Heart right ventricle (tissue), 16 donors: ENCODE measurements at regions not wholly inside any gene's neighbourhood (a gene's known extent, or its start where the extent isn't known, plus 50 kb on each side); places are given as distances from the start of the nearest gene placed in this dataset.

ENCODE experiments used
- ATAC-seq, 8 donors: fragments of 200-7000 bp; cut with Tn5 transposase; one replicate each; pipeline ENCODE4 v1.9.1; 2020; ENCODE audit warnings: mild to moderate bottlenecking in 8 of 8, moderate library complexity in 8 of 8, moderate number of reproducible peaks in 1 of 8
- DNase-seq, 2 donors: peaks; one replicate each; pipeline ENCODE4 v3.0.0-alpha.2; 2020
- H3K27ac ChIP-seq, 10 donors: fragments of 200-600 bp; sonication (generic) in 2 of 10; one replicate each; pipeline versions ENCODE4 v1.5.0 to v1.8.0; 2020 to 2022; ENCODE audit warnings: mild to moderate bottlenecking in 3 of 10
- H3K27me3 ChIP-seq, 7 donors: fragments of 200-600 bp; one replicate each; pipeline ENCODE4 v1.8.0; 2021 to 2022; ENCODE audit warnings: mild to moderate bottlenecking in 2 of 7
- H3K36me3 ChIP-seq, 9 donors: fragments of 200-600 bp; sonication (generic) in 1 of 9; one replicate each; pipeline versions ENCODE4 v1.5.0 to v1.8.0; 2020 to 2022; ENCODE audit warnings: mild to moderate bottlenecking in 2 of 9
- H3K4me1 ChIP-seq, 9 donors: fragments of 200-600 bp; sonication (generic) in 1 of 9; one replicate each; pipeline versions ENCODE4 v1.5.0 to v1.8.0; 2020 to 2022; ENCODE audit warnings: mild to moderate bottlenecking in 4 of 9
- H3K4me3 ChIP-seq, 10 donors: fragments of 200-600 bp; sonication (generic) in 2 of 10; one replicate each; pipeline versions ENCODE4 v1.5.0 to v1.8.0; 2020 to 2022; ENCODE audit warnings: mild to moderate bottlenecking in 7 of 10, moderate library complexity in 2 of 10
- H3K9me3 ChIP-seq, 11 donors: fragments of 200-600 bp in 10 of 11; sonication (generic) in 2 of 11; one replicate each; pipeline versions ENCODE4 v1.5.0 to v1.8.0; 2013 to 2022; ENCODE audit warnings: mild to moderate bottlenecking in 2 of 11, control low read depth in 1 of 11, moderate library complexity in 1 of 11
- WGBS, 2 donors: extraction: QIAGEN DNeasy Blood & Tissue Kit; methylation state at CpG; one replicate each; pipeline ENCODE4 v1.1.7; 2013; ENCODE audit warnings: inconsistent platforms in 1 of 2; 5-methylcytosine and 5-hydroxymethylcytosine counted together
- intact Hi-C, 10 donors: fragments of 100-400 bp; cut with DNase I; formaldehyde crosslinking; loops; one replicate each; pipeline versions ENCODE4 v1.11.1 to v1.14.2; 2022
- TF ChIP-seq, protein P1 (sequence below), 9 donors: fragments of 200-600 bp; sonication (generic) in 2 of 9; IDR thresholded peaks; one replicate each; pipeline versions ENCODE4 v1.5.0 to v1.8.0; 2021 to 2022; ENCODE audit warnings: antibody characterized with exemption in 9 of 9, mild to moderate bottlenecking in 5 of 9, moderate library complexity in 1 of 9
- donor health status: Arrhythmogenic right ventricular cardiomyopathy.
- donor health status: ischemic (EF 13 %, LVEDD 7.1; RV severe dilation, severe dysfunction).
- donor health status: healthy with polysubstance abuse.
- donor health status: DM: no; HTN: yes; CAD: no.
- donor health status: DM: no; HTN: no; CAD: no.
- donor health status: ischemic (EF 25% LVEDD 6.9; RV normal size, moderate dysfunction).
- donor health status: ischemic (EF 25% LVEDD 5.7; RV mildly dilated, moderate dysfunction).
- donor health status: healthy.
- donor health status: DM: yes; HTN: yes; CAD: no.
- donor health status: Ischemic cardiomyopathy.
- donor health status: ischemic (EF 35%, LVEDD 5.7; RV mildly dilated, moderate dysfunction).
- donor health status: nonischemic (EF 11% LVEDD 7.7; RV severe dilation, severe dysfunction).
- donor health status: DM: yes; HTN: yes; CAD: no.
- donor health status: PGD.
- donor health status: ischemic (EF 29% LVEDD 5.4; RV normal size, mild dysfunction).
- donor health status: nonischemic (EF 23%, LVEDD 6.1; RV moderate dilation, normal function).

DNA sequence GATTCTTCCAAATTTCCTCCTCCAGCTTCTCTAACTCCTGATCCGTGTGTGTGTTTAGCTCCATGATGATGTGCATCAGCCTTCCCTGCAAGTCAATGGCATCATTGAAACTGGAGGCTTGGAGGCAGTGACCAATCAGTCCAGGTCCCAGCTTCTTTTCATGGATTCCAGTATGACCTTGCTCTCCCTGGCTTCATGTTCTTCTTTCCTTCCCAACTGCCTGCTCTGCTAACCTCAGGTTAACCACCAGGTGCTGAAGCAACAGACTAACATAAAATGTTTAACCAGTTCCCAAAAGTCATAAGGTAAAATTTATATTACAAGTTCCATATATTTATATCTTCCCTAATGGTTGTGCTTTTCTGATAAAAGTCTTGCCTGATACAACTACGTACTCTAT, 512.8 kb upstream of the EPHA7 start:
- 80 to 84% methylated on average over 2 of the region's 2 CpGs for WGBS, 2 donors
- intact Hi-C loops: no loop called here

DNA sequence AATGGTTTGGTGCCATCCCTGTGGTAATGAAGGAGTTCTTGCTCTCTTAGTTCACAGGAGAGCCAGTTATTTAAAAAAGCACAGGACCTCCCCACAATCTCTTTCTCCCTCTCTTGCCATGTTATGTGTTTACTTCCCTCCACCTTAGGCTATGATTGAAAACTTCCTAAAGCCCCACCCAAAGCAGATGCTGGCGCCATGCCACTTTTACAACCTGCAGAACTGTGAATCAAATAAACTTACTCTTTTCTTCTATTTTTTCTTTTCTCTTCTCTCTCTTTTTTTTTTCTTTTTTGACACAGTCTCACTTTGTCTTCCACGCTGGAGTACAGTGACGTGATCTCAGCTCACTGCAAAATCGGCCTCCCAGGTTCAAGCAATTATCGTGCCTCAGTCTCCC, 508.4 kb upstream of the EPHA7 start:
- no peaks in the 10 kb centered on the region for H3K27me3 ChIP-seq
- H3K4me3 ChIP-seq: no peak overlapping the region
- 90 to 93% methylated on average over 5 of the region's 5 CpGs for WGBS, 2 donors
- no peak for ATAC-seq
- intact Hi-C loops: no loop called here
- no peak overlapping the region for H3K27ac ChIP-seq
- no peaks in the 10 kb centered on the region for H3K4me1 ChIP-seq
- DNase-seq: no peak
- no peaks in the 10 kb centered on the region for H3K9me3 ChIP-seq
- TF ChIP-seq, protein P1, sequence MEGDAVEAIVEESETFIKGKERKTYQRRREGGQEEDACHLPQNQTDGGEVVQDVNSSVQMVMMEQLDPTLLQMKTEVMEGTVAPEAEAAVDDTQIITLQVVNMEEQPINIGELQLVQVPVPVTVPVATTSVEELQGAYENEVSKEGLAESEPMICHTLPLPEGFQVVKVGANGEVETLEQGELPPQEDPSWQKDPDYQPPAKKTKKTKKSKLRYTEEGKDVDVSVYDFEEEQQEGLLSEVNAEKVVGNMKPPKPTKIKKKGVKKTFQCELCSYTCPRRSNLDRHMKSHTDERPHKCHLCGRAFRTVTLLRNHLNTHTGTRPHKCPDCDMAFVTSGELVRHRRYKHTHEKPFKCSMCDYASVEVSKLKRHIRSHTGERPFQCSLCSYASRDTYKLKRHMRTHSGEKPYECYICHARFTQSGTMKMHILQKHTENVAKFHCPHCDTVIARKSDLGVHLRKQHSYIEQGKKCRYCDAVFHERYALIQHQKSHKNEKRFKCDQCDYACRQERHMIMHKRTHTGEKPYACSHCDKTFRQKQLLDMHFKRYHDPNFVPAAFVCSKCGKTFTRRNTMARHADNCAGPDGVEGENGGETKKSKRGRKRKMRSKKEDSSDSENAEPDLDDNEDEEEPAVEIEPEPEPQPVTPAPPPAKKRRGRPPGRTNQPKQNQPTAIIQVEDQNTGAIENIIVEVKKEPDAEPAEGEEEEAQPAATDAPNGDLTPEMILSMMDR (IDR thresholded peaks at IDR 0.05): no peak
- H3K36me3 ChIP-seq: no peaks in the 10 kb centered on the region

More for the DNA sequence above, 512.8 kb upstream of the EPHA7 start:
- Histone ChIP-seq H3K36me3 (no peaks in the 10 kb centered on the region), H3K27ac (no peak overlapping the region), H3K9me3 (no peaks in the 10 kb centered on the region), H3K27me3 (no peaks in the 10 kb centered on the region), H3K4me3 (no peak overlapping the region), H3K4me1 (no peaks in the 10 kb centered on the region)
- TF ChIP-seq, protein P1 (IDR thresholded peaks at IDR 0.05): no peak
- DNase-seq (no peak), ATAC-seq (no peak)

- no peaks in the 10 kb centered on the region for H3K27me3 ChIP-seq
- H3K36me3 ChIP-seq: no peaks in the 10 kb centered on the region
- no peak overlapping the region for H3K27ac ChIP-seq
- 86 to 92% methylated on average over 1 of the region's 1 CpG for WGBS, 2 donors
- ATAC-seq (no peak), DNase-seq (no peak)
- intact Hi-C loops: no loop called here
- TF ChIP-seq, protein P1 (IDR thresholded peaks at IDR 0.05): no peak
- no peaks in the 10 kb centered on the region for H3K4me1 ChIP-seq
- no peak overlapping the region for H3K4me3 ChIP-seq
- H3K9me3 ChIP-seq: peaks cover 0 to 22% (median 0%) of the 10 kb centered on the region in 11 donors
Measured at GRCh38 chr6:93919365-93919764, 500.0 kb upstream of the EPHA7 start.

GRCh38 chr6:93918258-93918657, 498.9 kb upstream of the EPHA7 start:
- intact Hi-C loops: no loop called here
- no peak for ATAC-seq
- TF ChIP-seq, protein P1 (IDR thresholded peaks at IDR 0.05): no peak
- Histone ChIP-seq H3K4me3 (no peak overlapping the region), H3K9me3 (peaks cover 0 to 22% (median 0%) of the 10 kb centered on the region in 11 donors), H3K27ac (no peak overlapping the region), H3K27me3 (no peaks in the 10 kb centered on the region), H3K4me1 (no peaks in the 10 kb centered on the region), H3K36me3 (no peaks in the 10 kb centered on the region)
- 79 to 89% methylated on average over 3 of the region's 3 CpGs for WGBS, 2 donors
- no peak for DNase-seq
